Panc1 (cell line): ENCODE measurements at regions not wholly inside any gene's neighbourhood (a gene's known extent, or its start where the extent isn't known, plus 50 kb on each side); places are given as distances from the start of the nearest gene placed in this dataset.

ENCODE experiments used
- ATAC-seq: fragments of 200-7000 bp; cut with Tn5 transposase; 2 replicates; pipeline ENCODE4 v1.9.1; 2020; ENCODE audit warnings: mild to moderate bottlenecking, moderate library complexity
- BruUV-seq: library from RNA; stranded (reverse); fragments of 400-500 nt; replicated peaks from 2 replicates; lab custom pipeline; 2021; lab: Mats Ljungman, UMichigan
- CTCF ChIA-PET: fragments of 300-600 bp; sonication (Branson Sonifier 250); formaldehyde crosslinking; loops from one replicate; lab custom pipeline; 2022; ENCODE audit warnings: antibody characterized with exemption; lab: Charles Lee
- POLR2A ChIA-PET: fragments of 300-600 bp; sonication (Branson Sonifier 250); formaldehyde crosslinking; loops from one replicate; lab custom pipeline; 2022; ENCODE audit warnings: antibody characterized with exemption; lab: Charles Lee
- DNase-seq: peaks from one replicate; pipeline ENCODE4 v3.0.0-alpha.2; 2010; ENCODE audit warnings: low read depth, low spot score
- H3K27ac ChIP-seq: 2 replicates; pipeline ENCODE4 v1.5.1; 2011; ENCODE audit warnings: mild to moderate bottlenecking, low read length, inconsistent platforms
- H3K27me3 ChIP-seq: fragments of 200-500 bp; sonication (Bioruptor generic); 2 replicates; pipeline ENCODE4 v1.6.0; 2014; ENCODE audit warnings: low read length, inconsistent platforms; ENCODE audit not compliant: control insufficient read depth, insufficient read depth
- H3K36me3 ChIP-seq: fragments of 200-500 bp; sonication (Bioruptor generic); 2 replicates; pipeline ENCODE4 v1.5.1; 2014; ENCODE audit warnings: inconsistent platforms, mild to moderate bottlenecking, low read length, moderate library complexity; ENCODE audit not compliant: control insufficient read depth, insufficient read depth
- H3K4me1 ChIP-seq: 2 replicates; pipeline ENCODE4 v1.5.1; 2011; ENCODE audit warnings: inconsistent platforms, mild to moderate bottlenecking, low read length, moderate library complexity; ENCODE audit not compliant: control insufficient read depth, insufficient read depth
- H3K4me3 ChIP-seq, 2 experiments: 2 replicates each; pipeline ENCODE4 v1.5.1; 2011 to 2012; ENCODE audit warnings: low read depth in 2 of 2, low read length in 2 of 2, mild to moderate bottlenecking in 2 of 2, inconsistent platforms in 1 of 2, moderate library complexity in 1 of 2
- H3K9me3 ChIP-seq: fragments of 200-500 bp; sonication (Bioruptor generic); 2 replicates; pipeline ENCODE4 v1.5.1; 2014; ENCODE audit warnings: low read depth, mild to moderate bottlenecking, inconsistent platforms, low read length, moderate library complexity; ENCODE audit not compliant: control insufficient read depth, insufficient read depth
- POLR2AphosphoS5 ChIP-seq: IDR thresholded peaks from 2 replicates; pipeline ENCODE4 v1.6.1; 2012; ENCODE audit warnings: mild to moderate bottlenecking, low read depth, low read length, moderate library complexity
- SIN3A ChIP-seq: IDR thresholded peaks from 2 replicates; pipeline ENCODE4 v1.6.1; 2012; ENCODE audit warnings: low read depth, mild to moderate bottlenecking, low read length, moderate library complexity, borderline replicate concordance; ENCODE audit not compliant: insufficient read depth
- TCF7L2 ChIP-seq: IDR thresholded peaks from 2 replicates; pipeline ENCODE4 v1.6.1; 2011; ENCODE audit warnings: mild to moderate bottlenecking, low read depth, low read length, inconsistent platforms
- in situ Hi-C: cut with HindIII; loops from 2 replicates; pipeline ENCODE4 v1.10.0; 2016; ENCODE audit warnings: low sequenced_read_pairs, low pct_unique_long_range_greater_than_20kb
- intact Hi-C: fragments of 100-400 bp; cut with micrococcal nuclease; formaldehyde crosslinking; loops from one replicate; pipeline ENCODE4 v1.10.0; 2022; ENCODE audit not compliant: unreplicated experiment
- TF ChIP-seq, protein P1 (sequence below): fragments of 450-650 bp; IDR thresholded peaks from 2 replicates; pipeline ENCODE4 v1.5.1; 2017; ENCODE audit warnings: mild to moderate bottlenecking
- TF ChIP-seq, protein P2 (sequence below), 2 experiments: IDR thresholded peaks; 2 replicates each; pipeline ENCODE4 v1.6.1; 2011 to 2012; ENCODE audit warnings: low read depth in 2 of 2, control low read depth in 1 of 2, low read length in 1 of 2, mild to moderate bottlenecking in 1 of 2, moderate library complexity in 1 of 2; ENCODE audit not compliant: insufficient read depth in 1 of 2

GRCh38 chr6:6795393-6795792 lies 206.9 kb downstream of the LY86 start:
- no TSS peak for BruUV-seq
- POLR2A ChIA-PET: no interaction called here

DNA sequence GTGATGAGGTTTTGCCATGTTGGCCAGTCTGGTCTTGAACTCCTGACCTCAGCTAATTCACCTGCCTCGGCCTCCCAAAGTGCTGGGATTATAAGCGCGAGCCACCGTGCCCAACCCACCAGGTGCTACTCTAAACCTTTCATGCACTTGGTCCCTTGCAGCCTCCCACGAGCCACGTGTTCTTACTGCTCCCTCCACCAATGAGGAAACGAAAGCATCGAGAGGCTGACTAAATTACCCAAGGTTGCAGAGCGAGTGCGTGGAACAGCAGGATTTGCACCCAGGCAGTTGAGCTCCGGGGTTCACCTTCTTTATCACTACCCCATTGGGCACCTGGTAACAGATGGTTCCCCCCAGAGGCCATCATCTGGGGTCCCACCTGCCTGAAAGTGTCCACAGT lies 208.3 kb downstream of the LY86 start:
- no peak for DNase-seq
- in situ Hi-C loops: no loop called here
- POLR2A ChIA-PET: no interaction called here

More at GRCh38 chr6:6795393-6795792, 206.9 kb downstream of the LY86 start:
- intact Hi-C loops: no loop called here
- Histone ChIP-seq H3K4me1 (no peaks in the 10 kb centered on the region), H3K36me3 (no peaks in the 10 kb centered on the region), H3K9me3 (no peaks in the 10 kb centered on the region), H3K4me3 (no peak overlapping the region), H3K27ac (no peak overlapping the region), H3K27me3 (no peaks in the 10 kb centered on the region)
- DNase-seq (no peak), ATAC-seq (no peak)
- in situ Hi-C loops: no loop called here
- CTCF ChIA-PET: no interaction called here
- TF ChIP-seq POLR2AphosphoS5 (no peak), SIN3A (no peak), TCF7L2 (no peak)
- TF ChIP-seq, protein P1, sequence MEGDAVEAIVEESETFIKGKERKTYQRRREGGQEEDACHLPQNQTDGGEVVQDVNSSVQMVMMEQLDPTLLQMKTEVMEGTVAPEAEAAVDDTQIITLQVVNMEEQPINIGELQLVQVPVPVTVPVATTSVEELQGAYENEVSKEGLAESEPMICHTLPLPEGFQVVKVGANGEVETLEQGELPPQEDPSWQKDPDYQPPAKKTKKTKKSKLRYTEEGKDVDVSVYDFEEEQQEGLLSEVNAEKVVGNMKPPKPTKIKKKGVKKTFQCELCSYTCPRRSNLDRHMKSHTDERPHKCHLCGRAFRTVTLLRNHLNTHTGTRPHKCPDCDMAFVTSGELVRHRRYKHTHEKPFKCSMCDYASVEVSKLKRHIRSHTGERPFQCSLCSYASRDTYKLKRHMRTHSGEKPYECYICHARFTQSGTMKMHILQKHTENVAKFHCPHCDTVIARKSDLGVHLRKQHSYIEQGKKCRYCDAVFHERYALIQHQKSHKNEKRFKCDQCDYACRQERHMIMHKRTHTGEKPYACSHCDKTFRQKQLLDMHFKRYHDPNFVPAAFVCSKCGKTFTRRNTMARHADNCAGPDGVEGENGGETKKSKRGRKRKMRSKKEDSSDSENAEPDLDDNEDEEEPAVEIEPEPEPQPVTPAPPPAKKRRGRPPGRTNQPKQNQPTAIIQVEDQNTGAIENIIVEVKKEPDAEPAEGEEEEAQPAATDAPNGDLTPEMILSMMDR: no peak
- TF ChIP-seq, protein P2, sequence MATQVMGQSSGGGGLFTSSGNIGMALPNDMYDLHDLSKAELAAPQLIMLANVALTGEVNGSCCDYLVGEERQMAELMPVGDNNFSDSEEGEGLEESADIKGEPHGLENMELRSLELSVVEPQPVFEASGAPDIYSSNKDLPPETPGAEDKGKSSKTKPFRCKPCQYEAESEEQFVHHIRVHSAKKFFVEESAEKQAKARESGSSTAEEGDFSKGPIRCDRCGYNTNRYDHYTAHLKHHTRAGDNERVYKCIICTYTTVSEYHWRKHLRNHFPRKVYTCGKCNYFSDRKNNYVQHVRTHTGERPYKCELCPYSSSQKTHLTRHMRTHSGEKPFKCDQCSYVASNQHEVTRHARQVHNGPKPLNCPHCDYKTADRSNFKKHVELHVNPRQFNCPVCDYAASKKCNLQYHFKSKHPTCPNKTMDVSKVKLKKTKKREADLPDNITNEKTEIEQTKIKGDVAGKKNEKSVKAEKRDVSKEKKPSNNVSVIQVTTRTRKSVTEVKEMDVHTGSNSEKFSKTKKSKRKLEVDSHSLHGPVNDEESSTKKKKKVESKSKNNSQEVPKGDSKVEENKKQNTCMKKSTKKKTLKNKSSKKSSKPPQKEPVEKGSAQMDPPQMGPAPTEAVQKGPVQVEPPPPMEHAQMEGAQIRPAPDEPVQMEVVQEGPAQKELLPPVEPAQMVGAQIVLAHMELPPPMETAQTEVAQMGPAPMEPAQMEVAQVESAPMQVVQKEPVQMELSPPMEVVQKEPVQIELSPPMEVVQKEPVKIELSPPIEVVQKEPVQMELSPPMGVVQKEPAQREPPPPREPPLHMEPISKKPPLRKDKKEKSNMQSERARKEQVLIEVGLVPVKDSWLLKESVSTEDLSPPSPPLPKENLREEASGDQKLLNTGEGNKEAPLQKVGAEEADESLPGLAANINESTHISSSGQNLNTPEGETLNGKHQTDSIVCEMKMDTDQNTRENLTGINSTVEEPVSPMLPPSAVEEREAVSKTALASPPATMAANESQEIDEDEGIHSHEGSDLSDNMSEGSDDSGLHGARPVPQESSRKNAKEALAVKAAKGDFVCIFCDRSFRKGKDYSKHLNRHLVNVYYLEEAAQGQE (IDR thresholded peaks at IDR 0.05; ENCODE audit: insufficient read depth in 1 of 2, low read depth in 2 of 2, low read length in 1 of 2): no peak

More for the DNA sequence above, 208.3 kb downstream of the LY86 start:
- Histone ChIP-seq H3K27me3 (no peaks in the 10 kb centered on the region), H3K4me1 (no peaks in the 10 kb centered on the region), H3K36me3 (no peaks in the 10 kb centered on the region), H3K9me3 (no peaks in the 10 kb centered on the region), H3K4me3 (no peak overlapping the region), H3K27ac (no peak overlapping the region)
- ATAC-seq: no peak
- no TSS peak for BruUV-seq
- intact Hi-C loops: no loop called here
- TF ChIP-seq SIN3A: no peak
- no peak for TF ChIP-seq TCF7L2
- no peak for TF ChIP-seq POLR2AphosphoS5
- TF ChIP-seq, protein P2 (IDR thresholded peaks at IDR 0.05; ENCODE audit: insufficient read depth in 1 of 2, low read depth in 2 of 2, low read length in 1 of 2): no peak
- TF ChIP-seq, protein P1: no peak
- CTCF ChIA-PET: no interaction called here
